NCI-H1436 (cell line): ENCODE measurements at regions not wholly inside any gene's neighbourhood (a gene's known extent, or its start where the extent isn't known, plus 50 kb on each side); places are given as distances from the start of the nearest gene placed in this dataset.

Source experiments
- DNase-seq: peaks from one replicate; lab custom pipeline; 2025; lab: John Stamatoyannopoulos, UW

DNA sequence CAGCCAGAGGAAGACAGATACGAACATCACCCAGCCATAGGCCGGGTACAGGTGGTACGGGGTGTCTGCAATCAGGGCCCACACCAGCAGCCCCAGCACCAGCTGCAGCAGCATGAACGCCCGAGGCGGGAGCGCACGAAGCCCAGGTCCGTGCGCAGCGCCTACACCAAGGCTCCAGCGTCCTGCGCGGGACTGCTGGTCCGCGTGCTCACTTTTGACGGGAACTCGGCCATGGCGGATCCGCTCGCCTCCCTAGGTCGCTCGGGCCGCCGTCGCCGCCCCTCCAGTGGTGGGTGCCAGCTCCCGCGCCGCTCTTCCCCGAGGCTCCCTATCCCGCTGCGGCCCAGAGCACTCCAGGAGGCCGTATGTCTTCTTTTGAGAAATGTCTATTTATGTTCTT lies 181.2 kb upstream of the DIPK2B start:
- DNase-seq = no peak

DNA sequence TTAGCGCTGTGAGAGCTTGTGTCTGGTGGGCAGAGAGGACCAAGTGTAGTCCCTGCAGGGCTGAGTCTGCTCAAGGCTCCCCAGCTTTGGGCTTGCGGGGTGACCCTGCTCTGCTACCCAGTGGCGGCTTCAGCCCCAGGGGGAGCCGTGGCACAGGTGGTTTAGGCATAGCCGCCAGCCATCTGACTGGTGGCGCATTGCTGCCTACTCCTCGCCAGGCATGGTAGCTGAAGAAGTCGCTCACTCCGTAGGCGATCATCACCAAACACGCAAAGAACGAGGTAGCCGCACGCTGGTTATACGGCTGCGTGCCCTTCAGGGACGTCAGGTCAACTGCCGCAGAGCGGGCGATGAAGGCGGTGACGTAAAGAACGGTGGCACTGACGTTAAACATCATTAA lies 180.7 kb upstream of the DIPK2B start:
- DNase-seq = no peak

DNA sequence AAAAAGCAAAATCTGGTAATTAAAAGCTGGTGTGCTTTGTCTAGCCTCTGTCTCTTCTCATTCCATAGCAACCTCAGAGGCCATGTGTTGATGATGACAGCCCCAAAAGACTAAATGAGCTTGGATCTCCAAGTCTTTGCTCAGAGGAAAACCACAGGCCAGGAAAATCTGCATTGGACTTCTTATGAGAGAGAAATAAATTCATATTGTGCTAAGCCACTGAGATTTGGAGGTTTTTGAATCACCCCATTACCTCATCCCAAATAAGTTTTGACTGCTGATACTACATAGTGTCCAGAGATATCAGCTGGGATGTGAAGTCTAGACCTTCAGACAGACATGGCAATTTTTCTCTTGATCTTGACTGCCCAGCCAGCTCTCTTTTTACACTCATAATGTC lies 178.6 kb upstream of the DIPK2B start:
- no peak for DNase-seq

DNA sequence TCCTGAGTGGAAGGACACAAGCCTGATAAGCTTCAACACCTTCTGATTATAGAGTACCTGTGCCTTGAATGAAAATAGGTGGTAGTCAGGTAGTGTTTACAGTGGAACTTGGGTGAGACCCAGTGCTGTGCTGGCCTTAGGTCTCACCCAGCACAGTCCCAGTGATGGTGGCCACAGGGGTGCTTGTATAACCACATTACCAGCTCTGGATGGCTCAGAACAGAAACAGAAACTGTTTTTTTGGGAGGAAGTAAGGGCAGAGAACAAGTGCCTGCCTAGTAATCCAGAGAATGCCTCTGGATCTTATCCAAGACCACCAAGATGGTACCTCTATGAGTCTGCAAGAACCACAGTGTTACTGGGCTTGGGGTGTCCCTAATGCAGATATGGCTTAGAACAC lies 171.5 kb upstream of the DIPK2B start:
- DNase-seq = no peak

DNA sequence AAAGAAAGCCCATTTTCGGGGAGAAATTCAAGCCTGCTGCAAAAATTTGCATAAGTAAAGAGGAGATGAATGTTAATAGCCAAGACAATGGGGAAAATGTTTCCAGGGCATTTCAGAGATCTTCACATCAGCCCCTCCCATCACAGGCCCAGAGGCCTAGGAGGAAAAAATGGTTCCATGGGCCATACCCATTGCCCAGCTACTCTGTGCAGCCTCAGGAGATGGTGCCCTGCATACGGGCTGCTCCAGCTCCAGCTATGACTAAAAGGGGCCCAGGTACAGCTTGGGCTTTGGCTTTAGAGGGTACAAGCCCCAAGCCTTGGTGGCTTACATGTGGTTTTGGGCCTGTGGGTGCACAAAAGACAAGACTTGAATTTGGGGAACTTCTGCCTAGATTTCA lies 168.0 kb upstream of the DIPK2B start:
- no peak for DNase-seq

- no peak for DNase-seq
Measured at GRCh38 chrX:45363596-45363995, 162.9 kb upstream of the DIPK2B start.

DNA sequence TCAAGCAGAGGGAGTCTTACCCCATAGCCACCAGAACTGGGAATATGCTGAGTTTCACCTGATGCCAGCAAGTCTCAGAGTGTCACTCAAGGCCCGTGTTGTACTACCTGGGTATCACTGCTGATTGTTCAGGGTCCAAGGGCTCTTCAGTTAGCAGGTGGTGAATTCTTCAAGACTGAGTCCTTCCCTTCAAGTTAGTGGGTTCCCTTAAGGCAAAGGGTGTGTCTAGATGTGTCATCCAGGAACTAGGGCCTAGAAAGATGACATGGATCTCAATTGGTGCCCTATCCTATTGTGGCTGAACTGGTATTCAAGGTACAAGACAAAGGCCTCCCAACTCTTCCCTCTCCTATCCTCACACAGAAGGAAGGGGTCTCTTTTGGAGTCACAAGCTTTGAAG lies 159.9 kb upstream of the DIPK2B start:
- no peak for DNase-seq

GRCh38 chrX:45358392-45358791 lies 157.7 kb upstream of the DIPK2B start:
- DNase-seq = no peak

GRCh38 chrX:45353456-45353855 lies 152.8 kb upstream of the DIPK2B start:
- no peak for DNase-seq

- DNase-seq = no peak
Measured at GRCh38 chrX:45352611-45353010, 151.9 kb upstream of the DIPK2B start.

GRCh38 chrX:45351478-45351877 lies 150.8 kb upstream of the DIPK2B start:
- no peak for DNase-seq

- DNase-seq = no peak
Measured at GRCh38 chrX:45348296-45348695, 147.6 kb upstream of the DIPK2B start.

DNA sequence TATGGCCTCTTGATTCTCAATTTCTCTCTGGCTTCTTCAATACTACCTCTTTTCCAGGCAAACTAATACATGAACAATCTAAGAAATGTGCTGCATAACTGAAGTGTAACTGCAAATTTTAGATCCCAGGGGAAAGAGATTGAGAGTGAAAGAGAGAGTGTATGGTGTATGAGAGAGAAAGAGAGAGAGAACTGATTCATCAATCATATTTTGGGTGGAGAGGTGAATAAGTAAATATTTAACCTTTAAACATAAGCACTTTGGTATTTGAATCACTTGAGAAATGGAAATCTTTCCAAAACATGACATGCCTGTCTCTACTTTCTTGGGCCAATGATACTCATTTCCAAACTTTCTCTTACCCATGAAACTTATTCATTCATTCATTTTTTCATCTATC lies 147.2 kb upstream of the DIPK2B start:
- DNase-seq = no peak

- no peak for DNase-seq
Measured at GRCh38 chrX:45344594-45344993, 143.9 kb upstream of the DIPK2B start.

GRCh38 chrX:45329217-45329616 lies 128.5 kb upstream of the DIPK2B start:
- no peak for DNase-seq

DNA sequence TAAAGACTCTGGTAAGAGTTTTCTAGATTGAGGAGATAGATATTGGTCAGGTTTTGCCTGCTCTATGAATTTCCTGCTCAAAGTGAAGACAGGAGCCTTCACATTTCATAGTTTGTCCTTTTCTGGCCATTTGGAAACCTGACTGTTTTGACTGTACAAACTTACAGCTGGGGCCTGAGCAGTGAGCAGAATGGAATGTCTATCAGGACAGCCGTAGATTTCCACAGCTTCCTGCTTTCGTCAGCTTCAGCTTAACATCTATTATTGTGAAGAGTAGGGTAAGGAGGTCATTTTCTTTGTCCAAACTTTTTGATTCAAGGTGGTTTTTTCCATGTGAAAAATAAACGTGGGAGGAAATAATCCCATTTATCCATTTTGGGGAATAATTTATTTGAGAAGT lies 124.3 kb upstream of the DIPK2B start:
- no peak for DNase-seq

- DNase-seq = no peak
Measured at GRCh38 chrX:45323387-45323786, 122.7 kb upstream of the DIPK2B start.

GRCh38 chrX:45322820-45323219 lies 122.1 kb upstream of the DIPK2B start:
- DNase-seq = no peak

DNA sequence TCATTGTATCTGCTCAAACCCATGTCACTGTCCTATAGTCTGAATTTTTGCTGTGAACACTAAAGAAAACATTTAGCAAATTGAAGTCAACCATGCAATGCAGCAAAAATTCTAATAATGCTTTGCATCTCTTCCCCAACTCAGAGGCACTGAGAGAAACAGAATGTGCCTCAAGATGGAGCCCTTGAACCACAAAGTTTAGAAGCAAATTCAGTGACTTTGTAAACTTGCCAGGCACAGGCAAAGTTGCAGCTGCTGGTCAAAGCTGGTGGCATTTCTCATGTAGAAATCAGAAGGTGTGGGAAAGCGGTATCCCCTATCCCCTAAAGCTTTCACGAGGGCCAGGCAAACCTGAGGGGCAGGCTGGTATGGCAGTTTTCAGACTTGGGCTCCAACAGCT lies 121.7 kb upstream of the DIPK2B start:
- no peak for DNase-seq

GRCh38 chrX:45320191-45320590 lies 119.5 kb upstream of the DIPK2B start:
- no peak for DNase-seq

GRCh38 chrX:45309801-45310200 lies 109.1 kb upstream of the DIPK2B start:
- DNase-seq = no peak

- DNase-seq = no peak
Measured at GRCh38 chrX:45309096-45309495, 108.4 kb upstream of the DIPK2B start.

GRCh38 chrX:45306794-45307193 lies 106.1 kb upstream of the DIPK2B start:
- DNase-seq = no peak

DNA sequence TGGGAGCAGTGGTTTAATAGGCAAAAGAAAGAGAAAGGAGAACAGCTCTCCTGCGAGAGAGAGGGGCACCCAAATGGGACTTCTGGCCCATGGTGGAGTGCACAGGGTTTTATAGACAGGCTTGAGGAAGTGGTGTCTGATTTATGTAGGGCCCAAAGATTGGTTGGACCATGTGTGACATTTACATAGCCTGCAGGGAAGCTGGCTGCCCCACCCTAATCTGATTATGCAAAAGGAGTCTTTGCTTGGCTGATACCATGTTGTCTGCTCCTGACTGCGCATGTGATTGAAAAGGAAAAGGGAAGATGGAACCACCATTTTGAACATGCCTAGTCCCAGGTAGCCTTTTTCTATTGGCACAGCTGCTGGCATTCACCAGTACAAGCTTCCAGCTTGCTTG lies 100.0 kb upstream of the DIPK2B start:
- no peak for DNase-seq

DNA sequence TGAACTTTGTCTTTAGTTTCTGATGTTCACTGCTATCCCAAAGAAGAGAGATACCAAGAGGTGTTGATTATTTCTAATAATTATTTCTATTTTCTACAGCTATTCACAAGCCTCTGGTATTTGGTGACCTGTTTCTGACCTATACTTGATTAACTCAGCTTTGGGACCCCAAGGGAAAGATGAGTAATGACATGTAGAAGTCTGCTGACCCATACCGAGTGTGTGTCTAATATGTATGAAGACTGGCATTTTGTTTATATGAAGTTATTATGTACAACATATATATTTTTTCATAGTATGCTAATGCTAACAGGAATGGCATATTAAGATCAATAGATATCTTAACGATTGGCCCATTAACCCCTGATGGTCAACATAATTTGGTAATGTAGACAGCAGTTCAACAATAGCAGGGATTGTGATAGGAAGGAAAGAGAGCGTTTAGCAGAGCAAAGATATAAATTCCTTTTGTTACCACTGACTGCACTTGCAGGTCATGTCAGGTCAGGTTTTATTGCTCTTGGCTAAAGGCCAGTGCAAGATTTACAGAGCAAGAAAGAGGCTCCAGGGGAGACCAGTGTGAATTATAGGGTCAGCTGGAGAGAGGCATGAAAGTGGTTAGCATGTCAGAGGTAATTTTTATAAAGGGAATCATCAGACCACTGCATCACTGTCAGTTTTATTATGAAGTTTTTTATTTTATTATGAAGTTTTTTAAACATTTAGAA lies 94.7 kb upstream of the DIPK2B start:
- DNase-seq = no peak
